Amniotic stem cell (primary cell): ENCODE measurements at regions not wholly inside any gene's neighbourhood (a gene's known extent, or its start where the extent isn't known, plus 50 kb on each side); places are given as distances from the start of the nearest gene placed in this dataset.
"Not testable (repeated sequence)": the region's sequence is repeated elsewhere in the genome, so short reads cannot be mapped to it uniquely, and the experiment has no call there.

ENCODE experiments used
- DNase-seq: peaks from one replicate; lab custom pipeline; 2025; lab: John Stamatoyannopoulos, UW

DNA sequence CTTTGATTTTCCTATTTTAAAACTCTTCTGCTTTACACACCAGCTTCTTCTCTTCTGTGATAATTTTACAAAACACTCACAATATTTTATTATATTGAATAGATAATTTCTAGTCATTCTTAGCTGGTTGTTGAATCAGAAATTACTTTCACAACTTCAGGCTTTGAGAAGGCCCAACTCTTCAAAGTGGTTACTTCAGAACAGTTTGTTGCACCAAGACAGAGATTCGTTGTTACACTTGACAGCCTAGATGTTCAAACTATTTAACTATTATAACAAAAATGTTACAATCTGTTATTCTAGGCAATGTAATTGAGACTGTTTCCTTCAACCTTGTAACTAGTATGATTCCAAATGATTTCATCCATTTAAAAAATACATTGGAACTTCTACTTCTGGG is 333.2 kb upstream of the CHORDC1 start:
- DNase-seq, result no peak

DNA sequence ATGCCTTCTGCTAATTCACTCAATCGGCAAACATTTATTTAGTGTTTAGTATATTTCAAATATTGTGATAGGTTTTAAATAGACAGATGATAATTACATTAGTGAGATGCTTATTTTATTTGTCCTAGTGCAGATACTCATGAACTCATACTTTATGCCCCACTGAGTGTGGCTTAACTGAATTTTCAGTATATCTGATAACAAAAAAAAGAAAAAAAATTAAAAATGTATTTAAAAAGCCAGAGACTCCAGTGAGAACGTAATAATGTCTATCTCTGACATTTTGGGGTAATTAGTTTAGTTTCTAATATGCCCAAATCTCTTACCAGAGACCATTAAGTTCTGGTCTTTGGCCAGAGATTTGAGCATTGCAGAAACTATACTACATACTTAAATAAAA is 332.6 kb upstream of the CHORDC1 start:
- no peak for DNase-seq

DNA sequence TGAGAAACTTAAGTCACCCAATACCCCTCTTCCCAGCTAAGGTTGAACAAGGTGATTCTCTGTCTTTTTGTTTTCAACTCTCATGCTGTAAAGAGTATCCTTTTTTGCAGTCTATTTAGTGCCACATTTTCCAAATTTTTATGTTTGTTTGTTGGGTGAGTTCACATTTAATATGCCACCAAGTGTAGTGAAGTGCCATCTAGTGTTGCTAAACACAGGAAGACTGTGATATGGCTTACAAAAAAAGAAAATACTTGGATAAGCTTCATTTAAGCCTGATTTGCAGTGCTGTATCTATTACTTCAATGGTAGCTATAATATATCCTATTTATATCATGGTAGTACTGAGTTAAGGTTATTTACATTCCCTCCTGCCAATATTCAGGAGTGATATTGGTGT is 319.2 kb upstream of the CHORDC1 start:
- DNase-seq, result no peak

DNA sequence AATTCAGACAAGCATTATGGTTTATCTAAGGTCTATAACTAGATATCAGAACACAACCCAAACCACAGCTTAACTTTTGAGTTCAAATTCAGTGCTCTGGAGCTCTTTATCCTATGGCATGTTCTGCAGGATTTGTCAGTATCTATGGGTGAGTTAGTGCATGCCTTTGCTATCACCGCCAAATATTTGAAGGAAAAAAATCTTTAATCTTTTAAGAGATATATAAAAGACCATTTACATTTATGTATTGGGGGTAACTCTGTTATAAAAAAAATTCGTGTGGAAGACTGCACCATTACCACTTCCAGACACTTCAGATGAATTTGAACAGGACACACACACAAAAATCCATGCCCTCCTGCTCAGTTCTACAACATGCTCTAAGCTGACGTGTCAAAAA is 313.5 kb upstream of the CHORDC1 start:
- no peak for DNase-seq

DNA sequence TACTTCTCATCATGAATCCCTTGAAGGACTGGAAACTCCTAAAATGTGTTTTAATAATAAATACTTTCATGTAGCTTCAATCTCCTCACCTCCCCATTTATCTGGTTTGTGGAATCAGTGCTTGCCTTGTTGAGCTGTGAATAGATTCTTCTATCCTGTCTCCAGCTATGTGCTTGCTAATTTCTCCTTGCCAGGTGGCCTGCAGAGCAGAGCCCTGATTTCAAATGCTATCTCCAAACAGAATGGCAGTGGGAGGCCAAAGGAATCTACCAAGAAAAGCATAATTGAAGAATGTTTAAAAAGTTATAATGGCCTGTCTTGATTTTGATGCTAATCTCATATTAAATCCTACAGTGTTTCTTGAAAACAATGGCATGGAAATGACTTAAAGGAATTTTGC is 309.3 kb upstream of the CHORDC1 start:
- DNase-seq, result no peak

DNA sequence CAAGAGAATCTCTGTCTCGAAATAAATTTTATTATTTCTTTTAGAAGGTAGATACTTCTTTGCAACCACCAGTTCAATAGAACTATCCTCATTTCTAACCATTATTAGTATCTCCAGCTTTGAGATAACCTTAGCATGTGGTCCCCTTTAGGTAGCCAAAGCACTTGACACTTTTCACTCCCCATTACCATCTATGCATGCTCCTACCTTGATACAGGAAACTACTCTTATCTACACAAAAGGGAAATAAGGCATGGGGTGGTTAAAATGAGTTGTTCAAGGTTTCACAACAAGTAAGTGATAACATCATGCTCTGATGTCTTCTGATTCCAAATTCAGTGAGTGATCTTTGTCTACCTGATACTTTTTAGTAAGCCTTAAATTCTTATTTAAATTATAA is 308.2 kb upstream of the CHORDC1 start:
- DNase-seq, result no peak

DNA sequence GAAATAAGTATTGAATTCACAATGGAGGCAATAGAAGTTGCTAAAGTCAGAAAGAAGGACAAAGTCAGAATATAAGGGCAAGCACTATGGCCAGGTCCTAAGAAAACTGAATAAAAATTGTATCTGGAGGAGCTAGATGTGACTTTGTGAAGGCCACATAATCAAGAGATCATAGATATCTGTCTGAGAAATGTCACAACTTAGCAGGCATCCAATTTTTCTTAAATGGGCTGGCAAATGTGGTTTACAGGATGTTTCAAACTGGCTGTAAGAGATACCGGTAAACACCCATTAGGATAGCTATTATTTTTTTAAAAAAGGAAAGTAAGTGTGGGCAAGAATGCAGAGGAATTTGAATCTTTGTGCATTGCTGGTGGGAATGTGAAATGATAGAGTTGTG is 303.1 kb upstream of the CHORDC1 start:
- no peak for DNase-seq

DNA sequence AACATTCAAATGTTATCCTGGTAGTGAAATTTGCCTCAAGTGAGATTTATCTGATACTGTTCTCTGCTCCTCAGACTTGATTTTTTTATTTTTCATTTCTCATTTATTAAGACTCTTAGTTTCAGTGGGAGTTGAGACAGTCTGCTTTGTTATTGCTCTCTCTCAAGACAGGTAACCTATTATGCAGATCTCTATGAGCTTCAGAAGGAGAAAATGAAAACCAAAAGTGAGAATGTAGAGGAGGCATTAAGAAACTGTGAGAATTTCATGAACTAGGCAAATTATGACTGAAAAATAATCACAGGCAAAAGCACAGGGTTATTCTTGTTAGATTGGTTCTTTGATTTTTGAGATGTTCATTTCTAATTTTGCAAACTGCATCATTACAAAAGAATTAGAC is 290.0 kb upstream of the CHORDC1 start:
- no peak for DNase-seq

DNA sequence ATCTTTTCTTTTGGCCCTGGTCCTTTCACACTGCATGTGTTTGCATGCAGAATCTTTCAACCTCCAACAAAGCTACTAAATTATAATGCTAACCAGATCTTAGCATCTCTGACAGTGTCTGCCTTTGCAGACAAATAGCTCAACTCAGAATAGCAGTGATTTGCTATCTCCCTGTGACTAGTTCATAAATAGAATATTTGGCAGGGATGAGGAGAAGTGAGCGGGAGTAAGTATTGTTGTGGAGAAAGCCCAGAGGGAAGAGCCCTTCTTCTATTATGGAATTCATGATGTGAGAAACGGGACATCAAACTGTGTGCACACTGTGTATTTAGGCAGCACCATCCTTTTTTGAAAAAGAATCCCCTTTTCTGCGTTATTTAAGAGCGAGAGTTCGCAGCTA is 288.0 kb upstream of the CHORDC1 start:
- no peak for DNase-seq

DNA sequence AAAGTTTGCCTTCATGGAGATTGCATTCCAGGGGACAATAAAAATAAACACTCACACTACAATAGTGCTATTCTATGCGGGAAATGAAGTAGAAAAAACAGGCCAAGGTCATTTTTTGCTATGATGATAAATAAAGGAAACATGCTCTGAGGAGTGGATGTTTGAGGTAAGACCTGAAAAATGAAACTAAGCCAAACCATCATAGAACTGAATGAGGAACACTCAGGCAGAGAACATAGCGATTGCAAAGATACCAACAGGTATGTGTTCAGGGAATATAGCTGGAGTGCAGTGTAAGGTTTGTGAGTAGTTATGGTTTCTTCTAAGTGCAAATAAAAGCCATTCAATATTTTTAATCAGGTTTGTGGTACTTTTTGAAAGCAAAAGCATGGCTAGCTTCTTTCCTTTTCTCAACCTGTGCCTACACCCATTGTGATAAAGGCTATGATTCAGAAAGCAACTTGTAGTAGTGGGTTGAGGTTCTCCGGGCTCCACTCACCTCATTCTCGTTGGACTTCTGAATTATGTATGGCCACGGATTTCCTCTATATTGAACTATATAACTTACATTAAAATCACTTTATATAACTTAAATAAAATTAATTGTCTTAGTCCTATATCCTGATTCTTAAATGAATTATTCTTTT is 278.2 kb upstream of the CHORDC1 start:
- no peak for DNase-seq

DNA sequence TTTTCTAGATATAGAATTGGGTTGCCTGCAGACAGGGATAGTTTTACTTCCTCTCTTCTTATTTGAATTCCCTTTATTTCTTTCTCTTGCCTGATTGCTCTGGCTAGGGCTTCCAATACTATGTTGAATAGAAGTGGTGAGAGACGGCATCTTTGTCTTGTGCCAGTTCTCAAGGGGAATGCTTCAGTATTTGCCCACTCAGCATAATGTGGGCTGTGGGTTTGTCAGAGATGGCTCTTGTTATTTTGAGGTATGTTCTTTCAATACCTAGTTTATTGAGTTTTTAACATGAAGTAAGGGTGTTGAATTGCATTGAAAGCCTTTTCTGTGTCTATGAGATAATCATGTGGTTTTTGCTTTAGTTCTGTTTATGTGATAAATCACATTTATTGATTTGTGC is 273.9 kb upstream of the CHORDC1 start:
- DNase-seq, result no peak

DNA sequence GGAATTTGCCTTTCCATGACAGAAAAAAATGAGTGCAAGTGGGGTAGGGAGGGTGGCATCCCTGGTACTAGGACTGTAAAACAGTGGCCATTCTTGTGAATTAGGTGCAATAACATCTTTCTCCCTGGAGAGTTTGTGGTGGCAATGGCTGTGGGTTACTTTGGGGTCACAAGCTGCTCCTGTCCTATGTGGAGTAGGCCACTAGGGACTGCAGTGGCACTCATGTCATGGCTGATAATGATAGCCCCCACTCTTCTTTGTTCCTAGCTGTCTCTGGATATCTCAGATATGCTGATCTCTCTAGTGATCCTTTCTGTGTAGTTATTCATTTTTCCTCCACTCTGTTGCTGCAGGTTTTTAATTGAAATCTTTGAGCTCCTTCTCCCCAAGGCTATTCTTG is 270.5 kb upstream of the CHORDC1 start:
- no peak for DNase-seq

DNA sequence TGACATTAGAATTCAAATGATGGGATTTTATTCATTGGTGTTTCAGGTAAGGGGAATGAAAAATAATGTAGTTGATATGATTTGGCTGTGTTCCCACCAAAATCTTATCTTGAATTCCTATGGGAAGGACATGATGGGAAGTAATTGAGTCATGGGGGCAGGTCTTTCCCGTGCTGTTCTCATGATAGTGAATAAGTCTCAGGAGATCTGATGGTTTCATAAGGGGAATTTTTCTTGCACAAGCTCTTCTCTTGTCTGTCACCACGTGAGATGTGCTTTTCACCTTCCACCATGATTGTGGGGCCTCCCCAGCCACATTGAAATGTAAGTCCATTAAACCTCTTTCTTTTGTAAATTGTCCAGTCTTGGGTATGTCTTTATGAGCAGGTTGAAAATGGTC is 268.6 kb upstream of the CHORDC1 start:
- no peak for DNase-seq

DNA sequence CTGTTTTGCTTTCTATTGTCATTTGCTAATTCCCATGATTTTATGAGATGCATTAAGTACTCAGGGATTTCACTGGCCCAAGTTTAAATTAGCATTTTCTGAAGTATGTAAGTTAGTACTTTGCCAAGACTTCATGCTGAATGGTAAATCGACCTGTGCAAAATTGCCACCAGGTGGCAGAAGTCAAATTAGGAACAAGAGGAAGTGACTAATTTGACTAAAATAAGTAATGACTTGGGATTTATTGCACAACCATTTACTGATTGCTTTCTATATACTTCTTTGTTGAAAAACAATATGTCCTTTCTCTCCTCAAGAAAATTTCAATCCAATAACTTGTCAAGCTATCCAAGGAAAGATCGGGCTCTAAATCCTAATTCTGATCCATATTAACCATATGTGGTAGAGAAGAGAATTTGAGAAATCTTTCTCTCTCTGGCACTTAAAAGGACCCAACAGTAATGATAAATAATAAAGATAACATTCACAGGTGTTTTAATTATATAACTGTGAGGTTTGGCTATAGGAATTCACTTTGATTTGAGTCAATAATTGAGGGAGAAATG is 253.7 kb upstream of the CHORDC1 start:
- DNase-seq, result no peak

DNA sequence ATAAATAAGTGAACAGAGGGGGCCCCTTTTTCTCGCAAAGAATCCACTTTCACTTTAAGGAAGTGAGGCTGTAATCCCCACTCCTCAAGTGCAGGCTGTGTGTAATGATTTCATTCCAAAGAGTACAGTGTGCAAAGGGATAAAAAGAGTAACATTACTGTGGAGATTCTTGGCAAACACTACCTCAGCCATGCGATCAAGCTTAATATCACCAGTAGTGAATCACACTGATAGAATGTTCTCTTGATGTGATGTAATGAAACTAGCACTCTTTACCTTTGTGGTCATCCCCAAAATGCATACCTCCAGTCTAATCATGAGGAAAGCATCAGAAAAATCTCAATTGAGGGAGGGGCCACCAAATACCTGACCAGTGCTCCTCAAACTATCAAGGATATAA is 246.1 kb upstream of the CHORDC1 start:
- no peak for DNase-seq

DNA sequence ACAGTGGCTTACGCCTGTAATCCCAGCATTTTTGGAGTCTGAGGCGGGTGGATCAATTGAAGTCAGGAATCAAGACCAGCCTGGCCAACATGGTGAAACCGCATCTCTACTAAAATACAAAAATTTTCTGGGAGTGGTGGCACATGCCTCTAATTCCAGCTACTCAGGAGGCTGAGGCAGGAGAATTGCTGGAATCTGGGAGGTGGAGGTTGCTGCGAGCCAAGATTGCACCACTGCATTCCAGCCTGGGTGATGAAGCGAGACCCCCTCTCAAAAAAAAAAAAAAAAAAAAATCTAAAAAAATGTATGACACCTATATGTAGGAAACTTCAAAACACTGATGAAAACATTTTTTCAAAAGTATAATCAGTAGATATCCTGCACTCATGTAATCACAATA is 242.7 kb upstream of the CHORDC1 start:
- DNase-seq, result no peak

DNA sequence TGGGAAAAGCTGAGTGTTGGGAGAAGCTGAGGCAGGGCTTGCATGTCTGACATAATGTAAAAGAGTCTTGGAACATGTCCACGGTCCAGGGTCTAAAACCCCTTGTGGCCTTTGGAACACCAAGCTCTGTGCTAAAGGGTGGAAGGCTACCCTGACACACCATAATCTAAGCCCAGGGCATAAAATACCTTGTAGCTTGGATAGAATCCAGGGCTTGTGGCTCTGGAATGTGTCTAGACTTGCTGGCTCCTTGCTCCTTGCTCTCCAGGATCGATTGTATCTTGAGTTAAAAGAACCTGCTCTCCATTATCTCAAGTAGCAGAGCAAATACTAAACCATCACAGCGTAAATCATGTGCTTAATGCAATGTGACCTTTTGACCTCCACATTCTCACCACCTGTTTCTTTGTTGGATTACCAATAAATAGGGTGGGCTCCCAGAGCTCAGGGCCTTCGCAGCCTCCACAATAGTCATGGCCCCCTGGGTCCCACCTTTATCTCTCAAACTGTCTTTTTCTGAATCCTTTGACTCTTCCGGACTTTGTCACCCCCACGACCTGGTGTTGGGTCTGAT is 232.6 kb upstream of the CHORDC1 start:
- DNase-seq, result not testable (repeated sequence)

DNA sequence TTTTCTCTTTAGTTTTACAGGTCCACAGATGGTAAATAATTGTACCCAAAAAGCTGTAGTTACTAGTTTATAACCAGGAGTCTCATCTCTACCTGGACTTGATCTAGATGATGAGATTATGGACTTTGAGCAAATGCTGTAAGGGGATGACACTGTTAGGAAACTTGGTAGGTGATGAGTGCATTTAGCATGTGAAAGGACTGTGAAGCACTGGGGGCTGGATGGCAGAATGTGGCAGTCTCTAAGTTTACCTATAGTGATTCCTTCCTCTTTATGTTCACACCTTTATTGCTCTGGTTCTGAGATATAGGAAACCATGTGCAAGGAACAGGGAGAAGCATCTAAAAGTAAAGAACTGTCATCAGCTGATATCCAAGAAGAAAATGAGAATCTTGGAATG is 230.7 kb upstream of the CHORDC1 start:
- no peak for DNase-seq

DNA sequence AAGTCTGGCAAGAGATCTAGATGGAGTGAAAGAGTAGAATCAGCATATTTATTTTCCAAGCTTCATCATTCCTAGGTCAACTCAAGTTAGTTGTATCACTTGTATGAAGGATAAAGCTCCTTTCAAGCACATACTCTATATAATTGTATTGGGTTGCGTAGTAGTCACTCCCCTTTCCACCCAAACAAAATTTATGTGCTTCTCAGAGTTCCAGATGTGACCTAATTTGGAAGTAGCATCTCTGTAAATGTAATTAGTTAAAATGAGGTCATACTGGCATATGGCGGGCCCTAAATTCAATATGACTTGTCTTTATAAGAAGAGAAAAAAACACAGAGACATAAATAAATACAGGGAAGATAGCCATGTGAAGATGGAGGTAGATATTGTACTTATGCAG is 226.8 kb upstream of the CHORDC1 start:
- DNase-seq, result no peak

DNA sequence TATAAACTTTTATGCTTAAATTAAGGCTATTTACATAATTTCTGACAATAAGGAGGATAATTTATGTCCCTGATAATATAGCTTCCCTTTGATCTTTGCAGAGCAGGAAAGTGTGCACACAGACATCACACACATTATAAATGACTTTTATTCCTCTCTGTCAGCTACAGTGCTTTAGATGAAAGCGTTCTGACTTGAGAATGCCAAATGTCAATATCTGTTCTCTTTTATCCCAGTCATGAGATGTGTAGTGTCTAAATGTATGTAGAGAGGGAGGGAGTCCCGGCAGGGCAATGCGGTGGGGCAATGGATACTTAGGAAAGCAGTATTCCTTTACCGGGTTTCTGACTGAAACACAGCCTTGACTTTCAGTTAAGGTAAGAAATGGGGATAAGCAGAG is 225.4 kb upstream of the CHORDC1 start:
- no peak for DNase-seq

DNA sequence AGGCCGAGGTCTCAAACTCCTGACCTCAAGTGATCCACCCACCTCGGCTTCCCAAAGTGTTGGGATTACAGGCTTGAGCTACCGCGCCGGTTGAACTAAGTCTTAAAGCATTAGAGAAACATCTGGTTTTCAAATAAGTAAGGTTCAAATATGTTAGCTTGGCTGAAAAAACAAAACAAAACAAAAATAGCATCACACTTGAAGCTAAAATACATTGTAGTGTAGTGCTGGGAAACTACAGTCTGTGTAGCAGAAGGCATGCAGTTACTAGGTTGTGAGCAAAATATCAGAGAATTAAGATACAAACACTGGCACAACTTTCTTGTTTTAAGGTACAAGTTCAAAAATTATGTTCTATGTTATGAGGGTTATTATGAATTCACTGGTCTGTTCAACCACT is 224.8 kb upstream of the CHORDC1 start:
- DNase-seq, result no peak

DNA sequence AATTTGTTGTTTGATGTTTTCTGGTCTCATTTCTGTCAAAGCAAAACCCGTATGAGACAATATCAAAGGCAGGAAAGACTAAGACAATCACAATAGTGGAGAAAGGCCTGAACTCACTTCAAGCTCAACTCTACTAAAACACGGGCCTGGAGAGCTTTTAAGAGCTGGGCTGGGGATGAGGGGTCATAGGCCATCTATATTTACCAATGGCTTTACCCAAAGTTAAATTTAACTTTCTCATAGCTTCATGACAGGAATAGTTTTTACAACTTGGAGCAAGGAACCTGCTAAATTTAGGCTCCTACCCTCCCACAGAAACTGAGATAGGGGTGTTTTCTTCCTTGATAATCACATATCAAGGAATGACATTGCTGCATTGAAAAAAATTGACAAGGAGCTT is 223.4 kb upstream of the CHORDC1 start:
- no peak for DNase-seq

DNA sequence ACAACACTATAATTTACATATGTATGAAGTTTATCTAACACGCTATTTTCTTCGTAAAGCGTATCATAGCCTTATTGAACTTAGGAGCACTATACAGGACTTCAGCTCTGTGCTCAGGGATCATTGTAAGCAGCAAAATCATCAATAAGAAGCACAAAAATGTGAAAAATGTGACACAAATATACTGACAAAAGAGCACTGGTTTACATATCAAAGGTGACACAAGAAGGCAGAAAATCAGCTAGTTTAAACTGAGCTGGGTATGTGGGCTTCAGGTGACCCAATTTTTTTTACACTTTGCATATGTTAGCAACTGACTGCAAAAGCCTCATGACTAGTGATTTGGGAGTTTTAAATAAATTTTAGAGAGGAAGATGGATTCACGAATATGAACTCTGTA is 215.2 kb upstream of the CHORDC1 start:
- DNase-seq, result no peak

DNA sequence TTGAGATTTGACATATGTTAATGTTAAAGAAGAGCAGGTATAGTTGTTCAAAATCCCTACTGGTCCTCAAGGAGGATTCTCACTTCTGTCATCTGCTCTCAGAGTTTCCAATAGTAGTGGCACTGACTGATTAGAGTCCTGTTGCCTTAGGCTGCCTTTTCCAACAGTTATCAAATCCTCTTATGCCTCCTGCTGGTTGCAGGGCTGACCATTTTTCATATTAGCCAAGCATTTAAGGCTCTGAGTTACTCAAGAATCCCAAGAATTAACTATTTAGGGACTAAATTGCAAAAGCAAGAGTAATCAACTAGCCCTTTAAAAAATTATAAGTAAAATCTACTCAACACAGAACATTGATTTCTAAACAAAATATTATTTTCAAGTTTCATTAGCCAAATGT is 212.0 kb upstream of the CHORDC1 start:
- DNase-seq, result no peak
